Mucosa of descending colon (tissue), 3 donors: ENCODE measurements at regions not wholly inside any gene's neighbourhood (a gene's known extent, or its start where the extent isn't known, plus 50 kb on each side); places are given as distances from the start of the nearest gene placed in this dataset.

Source experiments
- ATAC-seq: fragments of 200-7000 bp; cut with Tn5 transposase; one replicate; pipeline ENCODE4 v1.9.1; 2020; ENCODE audit warnings: mild to moderate bottlenecking, moderate library complexity
- DNase-seq, 3 donors: peaks; one replicate each; pipeline ENCODE4 v3.0.0-alpha.2; 2020
- H3K36me3 ChIP-seq: fragments of 200-600 bp; one replicate; pipeline ENCODE4 v1.8.0; 2021; ENCODE audit warnings: low read depth, mild to moderate bottlenecking
- H3K4me1 ChIP-seq: fragments of 200-600 bp; one replicate; pipeline ENCODE4 v1.8.0; 2021; ENCODE audit warnings: low read depth, mild to moderate bottlenecking
- H3K4me3 ChIP-seq: fragments of 200-600 bp; one replicate; pipeline ENCODE4 v1.8.0; 2021; ENCODE audit warnings: mild to moderate bottlenecking
- H3K9me3 ChIP-seq: fragments of 200-600 bp; one replicate; pipeline ENCODE4 v1.8.0; 2021; ENCODE audit warnings: mild to moderate bottlenecking
- CTCF ChIP-seq: fragments of 200-600 bp; IDR thresholded peaks from one replicate; pipeline ENCODE4 v1.8.0; 2022; ENCODE audit warnings: antibody characterized with exemption, mild to moderate bottlenecking
- intact Hi-C, 2 donors: fragments of 100-400 bp; cut with DNase I in 1 of 2; cut with micrococcal nuclease in 1 of 2; formaldehyde crosslinking; loops; one replicate each; pipeline versions ENCODE4 v1.11.0 to v1.11.1; 2022; cut with DNase I, micrococcal nuclease
- donor health status: DM: no; HTN: no; CAD: no; lungs with moderate emphysema.
- donor health status: DM: no; HTN: no; CAD: no.
- donor health status: DM: no; HTN: yes; CAD: no.

GRCh38 chrX:13254870-13255269, 65.0 kb downstream of the ATXN3L start:
- no peak for DNase-seq
- ATAC-seq: no peak
- no peaks in the 10 kb centered on the region for H3K36me3 ChIP-seq
- TF ChIP-seq CTCF: no peak
- H3K4me3 ChIP-seq: no peak overlapping the region
- H3K9me3 ChIP-seq: no peaks in the 10 kb centered on the region
- intact Hi-C loops: no loop called here
- H3K4me1 ChIP-seq: no peaks in the 10 kb centered on the region

- intact Hi-C loops: no loop called here
- Histone ChIP-seq H3K36me3 (no peaks in the 10 kb centered on the region), H3K4me1 (no peaks in the 10 kb centered on the region), H3K4me3 (no peak overlapping the region), H3K9me3 (no peaks in the 10 kb centered on the region)
- DNase-seq (peak in 1 of 3 donors; percentile 36), ATAC-seq (peak; percentile 74)
- TF ChIP-seq CTCF: no peak
Observed at GRCh38 chrX:13254076-13254785, 65.6 kb downstream of the ATXN3L start.

GRCh38 chrX:13253223-13253622, 66.6 kb downstream of the ATXN3L start:
- H3K9me3 ChIP-seq: no peaks in the 10 kb centered on the region
- no peak overlapping the region for H3K4me3 ChIP-seq
- H3K4me1 ChIP-seq: no peaks in the 10 kb centered on the region
- DNase-seq (no peak), ATAC-seq (no peak)
- no peak for TF ChIP-seq CTCF
- no peaks in the 10 kb centered on the region for H3K36me3 ChIP-seq
- intact Hi-C loops: no loop called here

- DNase-seq (no peak), ATAC-seq (no peak)
- no peak for TF ChIP-seq CTCF
- Histone ChIP-seq H3K36me3 (no peaks in the 10 kb centered on the region), H3K4me1 (no peaks in the 10 kb centered on the region), H3K4me3 (no peak overlapping the region), H3K9me3 (no peaks in the 10 kb centered on the region)
- intact Hi-C loops: no loop called here
Observed at GRCh38 chrX:13252726-13253125, 67.1 kb downstream of the ATXN3L start.

GRCh38 chrX:13250826-13251580, 68.8 kb downstream of the ATXN3L start:
- peak; percentile 38 for ATAC-seq
- H3K4me1 ChIP-seq: no peaks in the 10 kb centered on the region
- H3K9me3 ChIP-seq: no peaks in the 10 kb centered on the region
- H3K36me3 ChIP-seq: no peaks in the 10 kb centered on the region
- no peak for TF ChIP-seq CTCF
- no peak for DNase-seq
- intact Hi-C loops: no loop called here
- H3K4me3 ChIP-seq: no peak overlapping the region
